ENCODE measurements at regions not wholly inside any gene's neighbourhood (a gene's known extent, or its start where the extent isn't known, plus 50 kb on each side); places are given as distances from the start of the nearest gene placed in this dataset.
"Not testable (repeated sequence)": the region's sequence is repeated elsewhere in the genome, so short reads cannot be mapped to it uniquely, and the experiment has no call there.

DNA sequence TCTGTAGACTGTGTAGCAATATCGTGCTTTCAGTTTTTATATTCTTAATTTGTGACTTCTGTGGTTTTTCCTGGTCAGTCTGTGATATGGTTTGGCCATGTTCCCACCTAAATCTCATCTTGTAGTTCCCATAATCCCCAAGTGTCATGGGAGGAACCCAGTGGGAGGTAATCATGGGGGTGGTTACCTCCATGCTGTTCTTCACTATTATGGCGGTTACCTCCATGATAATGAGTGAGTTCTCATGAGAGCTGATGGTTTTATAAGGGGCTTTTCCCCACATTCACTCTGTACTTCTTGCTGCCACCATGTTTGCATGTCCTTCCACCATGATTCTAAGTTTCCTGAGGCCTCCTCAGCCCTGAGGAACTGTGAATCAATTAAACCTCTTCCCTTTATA lies 169.8 kb downstream of the LEPR start:
- DNase-seq (ENCODE audit: low read depth): no peak

- no peak for DNase-seq (ENCODE audit: low read depth)
Observed at GRCh38 chr1:65593516-65593915, 173.0 kb downstream of the LEPR start.

DNA sequence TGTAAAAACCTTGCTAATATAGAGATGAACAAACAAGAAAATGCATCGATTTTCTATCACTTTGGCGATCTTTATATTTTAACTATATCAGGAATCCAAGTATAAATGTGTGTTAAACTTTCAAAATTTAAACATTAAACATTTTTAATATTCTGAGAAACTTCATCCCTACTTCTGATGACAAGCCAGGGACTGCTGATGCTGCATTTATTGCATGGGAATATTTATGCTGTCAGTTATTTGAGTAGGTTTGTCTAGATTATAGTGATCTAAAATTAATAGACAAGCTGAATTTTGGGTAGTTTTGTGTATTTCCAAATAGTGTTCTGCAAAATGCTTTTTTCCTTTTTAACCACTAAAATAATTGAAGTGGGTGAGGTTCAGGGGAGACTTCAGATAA lies 175.3 kb downstream of the LEPR start:
- no peak for DNase-seq (ENCODE audit: low read depth)

DNA sequence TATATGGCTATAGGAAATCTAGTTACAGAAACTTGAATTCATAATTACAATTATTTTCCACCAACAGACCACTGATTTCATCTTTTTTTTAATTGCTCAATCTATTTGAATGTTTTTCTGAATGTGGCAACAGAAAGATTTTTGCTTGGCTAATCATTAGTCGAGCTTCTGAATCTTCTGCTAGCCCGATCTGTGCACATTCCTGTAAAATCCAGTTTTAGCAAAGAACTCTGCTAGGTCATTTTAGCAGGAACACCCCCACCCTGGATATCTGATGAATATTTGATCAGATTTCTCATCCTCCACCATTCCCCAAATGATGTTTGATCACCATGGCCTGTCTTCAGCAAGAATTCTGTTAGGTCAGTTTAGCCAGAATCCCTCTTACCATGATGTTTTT lies 176.3 kb downstream of the LEPR start:
- DNase-seq (ENCODE audit: low read depth): no peak

DNA sequence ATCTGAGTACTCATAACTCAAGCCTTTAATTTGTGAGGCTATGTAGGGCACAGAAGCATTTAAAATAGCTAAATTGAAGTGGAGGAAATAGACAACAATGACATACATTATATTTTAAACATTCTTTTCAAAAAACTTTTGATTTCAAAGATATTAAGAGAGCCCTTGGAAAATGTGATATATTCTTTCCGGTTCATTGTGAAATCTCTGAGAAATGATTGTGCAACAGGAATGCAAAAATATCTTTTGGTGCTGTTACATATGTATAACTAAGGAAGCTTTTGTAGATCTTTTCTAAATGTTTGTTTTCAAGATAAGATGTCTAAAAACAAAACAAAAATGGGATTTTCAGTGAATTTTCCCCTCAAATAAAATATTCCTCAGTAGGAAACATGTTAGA lies 185.2 kb downstream of the LEPR start:
- no peak for DNase-seq (ENCODE audit: low read depth)

GRCh38 chr1:65606426-65606825 lies 186.0 kb downstream of the LEPR start:
- DNase-seq (ENCODE audit: low read depth): no peak

GRCh38 chr1:65613884-65614283 lies 178.8 kb upstream of the PDE4B start:
- DNase-seq (ENCODE audit: low read depth): no peak

- no peak for DNase-seq (ENCODE audit: low read depth)
Observed at GRCh38 chr1:65615859-65616258, 176.8 kb upstream of the PDE4B start.

DNA sequence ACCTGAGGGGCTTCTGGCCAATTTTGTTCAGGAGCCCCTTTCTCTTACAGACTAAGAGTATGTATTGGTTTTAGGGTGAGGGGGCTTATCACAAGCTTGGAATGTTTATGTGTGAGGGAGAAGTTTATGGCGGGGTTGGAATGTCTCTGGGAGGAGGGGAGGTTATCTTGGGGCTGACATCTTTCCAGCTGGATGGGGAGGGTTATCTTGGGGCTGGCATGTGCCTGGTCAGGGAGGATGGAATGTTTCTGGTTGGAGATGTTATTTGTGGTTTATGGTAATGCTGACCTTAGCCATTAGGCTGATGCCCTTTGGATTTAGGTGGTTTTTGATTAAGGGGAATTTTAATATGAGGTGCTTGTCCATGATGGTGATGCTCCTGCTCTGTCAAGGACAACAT lies 171.0 kb upstream of the PDE4B start:
- not testable (repeated sequence) for DNase-seq (ENCODE audit: low read depth)

DNA sequence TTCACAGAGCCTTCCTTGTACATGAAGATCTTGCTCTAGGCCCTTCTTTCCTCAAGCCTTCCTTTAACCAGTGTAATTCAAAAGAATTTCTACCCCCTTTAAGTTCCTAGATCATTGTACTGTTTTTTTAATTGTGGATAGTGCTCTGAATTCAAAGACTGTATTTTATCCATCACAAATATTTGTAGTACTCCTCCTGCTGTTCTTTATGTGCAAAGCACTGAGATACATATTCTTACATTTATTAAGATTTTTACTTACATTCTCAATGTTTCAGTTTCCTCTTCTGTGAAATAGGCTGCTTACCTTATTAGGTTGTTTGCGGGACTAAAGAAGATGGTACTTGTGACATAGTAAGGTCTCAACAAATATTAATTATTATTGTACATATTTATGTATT lies 168.8 kb upstream of the PDE4B start:
- no peak for DNase-seq (ENCODE audit: low read depth)

DNA sequence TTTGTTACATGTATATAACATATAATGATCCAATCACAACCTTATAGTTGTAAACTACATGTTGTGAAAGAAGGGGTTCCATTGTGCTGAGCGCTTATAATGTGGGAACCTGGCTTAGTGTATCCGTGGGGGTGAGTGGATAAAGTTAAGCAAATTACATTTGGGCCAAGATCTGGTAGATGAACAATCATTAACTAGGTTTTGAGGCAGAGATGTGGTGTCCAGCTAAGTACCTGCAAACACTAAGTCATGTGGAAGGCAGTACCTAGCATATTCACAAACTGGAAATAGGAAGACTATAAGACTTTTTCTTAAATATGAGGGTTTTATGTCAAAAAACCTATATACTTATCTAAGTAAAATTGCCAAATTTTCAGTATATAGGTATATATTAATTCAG lies 167.2 kb upstream of the PDE4B start:
- no peak for DNase-seq (ENCODE audit: low read depth)

- DNase-seq (ENCODE audit: low read depth): no peak
Observed at GRCh38 chr1:65626003-65626402, 166.7 kb upstream of the PDE4B start.

DNA sequence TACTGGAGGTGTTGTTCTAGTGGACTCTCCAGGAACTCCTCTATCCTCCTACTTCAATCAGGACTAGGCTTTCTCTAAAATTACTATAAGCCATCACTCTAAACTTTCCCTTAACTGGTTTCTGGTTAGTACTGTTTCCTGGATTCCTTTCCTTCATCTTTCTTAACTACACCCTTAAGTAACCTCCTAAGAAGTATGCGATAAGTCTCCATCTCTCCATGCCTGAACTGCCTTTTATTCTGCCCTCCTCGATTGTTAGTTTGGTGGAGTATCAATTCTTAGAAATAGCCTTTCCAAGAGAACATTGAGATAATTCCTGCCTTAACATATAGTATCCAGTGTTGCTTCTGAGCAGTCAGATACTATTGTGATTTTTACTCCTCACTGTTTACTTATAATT lies 162.9 kb upstream of the PDE4B start:
- DNase-seq (ENCODE audit: low read depth): no peak

- no peak for DNase-seq (ENCODE audit: low read depth)
Observed at GRCh38 chr1:65630855-65631254, 161.8 kb upstream of the PDE4B start.

- DNase-seq (ENCODE audit: low read depth): no peak
Observed at GRCh38 chr1:65632235-65632634, 160.5 kb upstream of the PDE4B start.

DNA sequence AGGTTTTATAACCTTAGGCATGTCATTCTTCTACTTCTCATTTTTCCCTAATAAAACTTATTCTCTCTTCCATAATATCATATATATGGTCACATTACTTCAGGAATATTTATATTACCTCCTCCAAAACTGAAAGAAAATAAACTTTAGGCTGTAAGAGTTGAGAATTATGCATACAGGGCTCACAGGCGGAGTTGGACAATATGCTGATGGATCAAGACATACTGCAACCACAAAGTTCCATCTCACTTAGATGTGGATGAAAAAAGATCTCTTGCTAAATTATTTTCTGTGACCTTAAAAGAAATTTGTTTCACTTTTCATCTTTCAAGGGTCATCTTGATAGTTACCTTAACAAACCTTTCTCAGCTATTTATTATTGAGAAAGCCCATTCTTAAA lies 152.6 kb upstream of the PDE4B start:
- no peak for DNase-seq (ENCODE audit: low read depth)

GRCh38 chr1:65649185-65649584 lies 143.5 kb upstream of the PDE4B start:
- not testable (repeated sequence) for DNase-seq (ENCODE audit: low read depth)

DNA sequence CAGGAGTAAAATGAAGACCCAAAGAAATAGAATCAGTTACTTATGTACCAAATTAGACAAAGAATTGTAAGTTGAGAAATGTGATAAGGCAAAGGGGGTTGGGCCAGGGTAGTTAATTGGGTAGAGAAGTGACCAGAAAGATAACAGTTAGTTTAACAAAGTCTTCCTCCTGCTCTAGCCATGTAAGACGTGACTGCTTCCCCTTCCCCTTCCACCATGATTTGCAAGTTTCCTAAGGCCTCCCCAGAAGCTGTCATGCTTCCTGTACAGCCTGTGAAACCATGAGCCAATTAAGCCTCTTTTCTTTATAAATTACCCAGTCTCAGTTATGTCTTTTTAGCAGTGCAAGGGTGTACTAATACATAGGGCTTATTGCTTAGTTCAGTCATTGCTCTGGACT lies 142.0 kb upstream of the PDE4B start:
- no peak for DNase-seq (ENCODE audit: low read depth)

GRCh38 chr1:65654526-65654925 lies 138.2 kb upstream of the PDE4B start:
- DNase-seq (ENCODE audit: low read depth): not testable (repeated sequence)

DNA sequence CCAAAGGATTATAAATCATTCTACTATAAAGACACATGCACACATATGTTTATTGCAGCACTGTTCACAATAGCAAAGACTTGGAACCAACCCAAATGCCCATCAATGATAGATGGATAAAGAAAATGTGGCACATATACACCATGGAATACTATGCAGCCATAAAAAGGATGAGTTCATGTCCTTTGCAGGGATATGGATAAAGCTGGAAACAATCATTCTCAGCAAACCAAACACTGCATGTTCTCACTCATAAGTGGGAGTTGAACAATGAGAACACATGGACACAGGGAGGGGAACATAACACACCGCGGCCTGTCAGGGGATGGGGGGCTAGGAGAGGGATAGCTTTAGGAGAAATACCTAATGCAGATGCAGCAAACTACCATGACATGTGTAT lies 135.1 kb upstream of the PDE4B start:
- DNase-seq (ENCODE audit: low read depth): not testable (repeated sequence)

GRCh38 chr1:65658122-65658521 lies 134.6 kb upstream of the PDE4B start:
- DNase-seq (ENCODE audit: low read depth): no peak

DNA sequence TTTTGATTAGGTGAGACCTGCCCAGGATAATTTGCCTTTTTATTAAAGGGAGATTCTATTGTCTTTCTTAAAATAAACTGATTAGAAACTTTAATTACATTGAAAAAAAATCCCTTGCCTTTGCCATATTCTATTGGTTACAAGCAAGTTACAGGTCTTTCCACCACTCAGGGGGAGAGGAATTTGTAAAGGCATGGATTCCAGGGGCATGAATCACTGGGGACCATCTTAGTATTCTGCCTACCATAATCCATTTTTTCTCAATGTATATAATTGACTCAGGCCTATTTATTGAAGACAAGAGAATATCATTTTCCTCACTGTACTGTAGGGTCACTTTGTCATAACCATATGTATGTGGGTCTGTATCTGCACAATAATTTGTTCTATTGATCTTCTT lies 124.3 kb upstream of the PDE4B start:
- no peak for DNase-seq (ENCODE audit: low read depth)

DNA sequence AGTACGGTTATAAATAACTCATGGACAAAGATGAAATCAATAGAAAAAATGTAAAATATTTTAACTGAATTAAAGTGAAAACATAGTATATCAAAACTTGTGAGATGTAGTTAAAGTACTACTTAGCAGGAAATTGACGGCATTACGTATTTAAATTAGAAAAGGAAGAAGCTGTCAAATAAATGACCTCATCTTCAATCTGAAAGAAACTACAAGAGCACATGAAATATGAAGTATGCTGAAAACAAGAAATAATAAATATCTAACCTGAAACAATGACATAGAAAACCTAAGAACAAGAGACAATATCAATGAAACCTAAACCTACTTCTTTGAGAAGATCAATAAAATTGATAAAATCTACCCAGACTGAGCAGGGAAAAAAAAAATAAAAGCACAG lies 122.2 kb upstream of the PDE4B start:
- no peak for DNase-seq (ENCODE audit: low read depth)

- DNase-seq (ENCODE audit: low read depth): no peak
Observed at GRCh38 chr1:65674522-65674921, 118.2 kb upstream of the PDE4B start.

GRCh38 chr1:65679773-65680172 lies 112.9 kb upstream of the PDE4B start:
- DNase-seq (ENCODE audit: low read depth): no peak

All from activated T-helper 1 cell treated with Interleukin-2 at 50 U/mL for 16 hours (primary cell).